GM18511 (cell line): ENCODE measurements at regions not wholly inside any gene's neighbourhood (a gene's known extent, or its start where the extent isn't known, plus 50 kb on each side); places are given as distances from the start of the nearest gene placed in this dataset.
"Not testable (repeated sequence)": the region's sequence is repeated elsewhere in the genome, so short reads cannot be mapped to it uniquely, and the experiment has no call there.

Experiments
- ATAC-seq: cut with Tn5 transposase; IDR thresholded peaks from one replicate; pipeline ENCODE4 v1.9.1; 2021; ENCODE audit warnings: mild to moderate bottlenecking, moderate library complexity; ENCODE audit not compliant: unreplicated experiment

GRCh38 chr10:5268743-5269142, 72.1 kb downstream of the AKR1C4 start:
- no peak for ATAC-seq

DNA sequence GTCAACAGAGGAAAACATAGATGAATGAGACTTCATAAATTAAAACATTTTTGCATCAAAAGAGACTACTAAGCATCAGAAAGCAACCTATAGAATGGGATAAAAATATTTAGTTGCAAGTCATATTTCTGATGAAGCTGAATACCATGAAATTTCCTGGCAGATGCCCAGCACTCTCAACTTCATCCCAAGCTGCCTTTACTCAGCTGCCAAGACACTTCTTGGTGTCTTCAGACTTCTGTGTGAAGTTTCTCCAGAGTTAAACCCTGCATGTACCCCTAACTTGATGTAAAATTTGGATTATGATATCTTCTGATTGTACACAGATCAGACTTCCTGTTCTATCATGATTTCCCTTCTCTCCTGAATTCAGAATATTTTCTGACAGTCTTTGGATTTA, 73.2 kb downstream of the AKR1C4 start:
- no peak for ATAC-seq

GRCh38 chr10:5271526-5271925, 74.9 kb downstream of the AKR1C4 start:
- no peak for ATAC-seq

- no peak for ATAC-seq
These were observed 75.6 kb downstream of the AKR1C4 start for GRCh38 chr10:5272065-5272803.

DNA sequence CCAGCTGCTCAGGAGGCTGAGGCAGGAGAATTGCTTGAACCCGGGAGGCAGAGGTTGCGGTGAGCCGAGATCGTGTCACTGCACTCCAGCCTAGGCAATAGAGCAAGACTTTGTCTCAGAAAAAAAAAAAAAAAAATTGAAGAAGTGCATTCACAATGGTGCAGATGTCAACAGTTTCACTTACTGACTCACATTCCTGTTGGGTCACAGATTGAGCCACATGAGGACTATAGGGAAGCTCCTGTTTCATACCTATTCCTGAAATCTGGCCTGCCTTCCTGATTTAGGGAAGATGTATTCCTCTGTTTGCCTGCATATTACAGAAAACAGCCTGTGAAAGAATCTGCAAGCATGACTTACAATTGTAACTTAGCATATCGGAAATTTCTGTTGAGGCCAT, 78.2 kb downstream of the AKR1C4 start:
- no peak for ATAC-seq

DNA sequence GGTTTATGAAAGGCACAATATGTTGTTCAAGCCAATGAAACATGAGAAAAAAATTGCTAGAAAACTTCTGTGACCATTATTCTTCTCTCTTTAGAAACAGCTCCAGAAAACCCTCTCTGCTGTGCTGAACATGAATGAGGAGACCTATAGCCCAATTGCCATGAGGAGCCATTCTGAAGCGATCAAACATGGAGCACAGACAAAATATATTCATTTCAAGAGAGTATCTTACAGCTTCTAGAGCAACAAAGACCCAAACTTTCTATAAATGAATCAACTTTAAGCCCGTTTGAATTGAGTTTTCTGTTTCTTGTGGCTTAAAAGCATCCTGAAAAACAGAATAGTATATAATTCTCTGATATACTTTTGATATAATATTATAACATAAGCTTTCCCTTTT, 83.4 kb upstream of the UCN3 start:
- no peak for ATAC-seq

GRCh38 chr10:5282137-5282536, 82.6 kb upstream of the UCN3 start:
- ATAC-seq = no peak

DNA sequence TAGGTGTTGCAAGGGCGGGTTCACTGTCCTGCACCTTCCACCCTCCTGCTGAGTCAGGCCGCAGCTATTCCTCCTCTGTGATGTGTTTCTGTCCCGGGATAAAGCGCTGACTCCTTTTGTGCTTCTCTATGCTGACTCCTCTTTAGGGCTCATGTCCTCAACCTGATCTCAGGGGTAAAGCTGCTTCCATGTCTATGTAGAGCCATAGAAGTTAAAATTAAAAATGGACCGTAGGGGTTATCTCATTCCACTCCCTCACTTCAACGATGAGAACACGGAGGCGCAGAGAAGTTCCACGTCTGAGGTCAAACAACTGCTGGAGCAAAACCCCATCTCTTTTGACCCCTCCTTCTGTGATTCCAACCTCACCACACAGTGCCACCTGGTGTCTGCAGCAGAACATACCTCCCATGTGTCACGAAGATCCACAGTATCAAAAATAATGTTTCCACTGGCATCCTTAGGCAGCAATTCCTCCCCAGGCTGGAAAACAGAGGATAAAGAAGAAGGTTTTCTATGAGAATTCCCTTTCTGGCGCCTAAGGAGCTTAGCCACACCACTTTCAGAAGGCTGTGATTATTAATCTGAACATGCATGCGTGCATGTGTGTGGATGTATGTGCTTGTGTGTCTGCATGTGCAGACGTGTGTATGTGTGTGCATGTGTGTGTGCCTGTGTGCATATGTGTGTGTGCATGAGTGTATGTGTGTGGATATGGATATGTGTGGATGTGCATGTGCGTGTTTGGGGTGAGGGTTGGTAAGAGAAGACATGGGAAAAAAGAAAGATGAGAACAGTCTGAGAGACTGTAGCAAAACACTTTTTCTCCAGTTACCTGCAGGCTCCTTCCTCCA, 81.2 kb upstream of the UCN3 start:
- peak; percentile 88 for ATAC-seq

DNA sequence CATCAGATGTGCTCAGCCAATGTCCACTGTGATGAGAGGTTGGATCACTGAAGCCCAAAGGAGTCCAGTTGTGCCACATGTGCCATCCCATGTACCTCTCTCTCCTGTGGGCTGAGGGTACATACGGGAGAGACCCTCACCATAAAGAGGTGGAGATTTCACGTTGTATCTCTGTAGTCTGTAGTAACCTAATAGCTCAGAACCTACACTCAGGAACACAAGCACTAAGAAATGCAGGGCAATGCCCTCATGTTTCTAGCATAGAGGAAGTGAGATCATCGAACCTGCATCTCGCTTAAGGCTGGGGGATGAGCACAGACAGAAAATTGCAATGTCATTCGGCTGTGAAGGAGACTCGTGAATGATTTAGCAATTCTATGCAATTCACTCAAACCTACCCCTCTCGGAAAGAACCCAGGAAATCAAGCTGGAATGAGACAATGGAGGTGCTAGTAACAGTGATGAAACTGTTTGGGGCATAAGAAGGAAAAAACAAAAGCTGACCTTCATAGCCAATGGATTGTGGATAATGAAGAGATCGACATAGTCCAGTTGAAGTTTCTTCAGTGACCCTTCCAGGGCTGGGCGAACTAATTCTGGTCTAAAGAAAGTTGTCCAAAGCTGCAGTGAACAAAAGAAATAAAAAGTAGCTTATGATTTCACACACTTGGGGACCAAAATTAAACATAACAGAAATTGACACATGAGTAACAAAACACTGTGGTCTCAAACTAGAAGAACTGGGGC, 80.3 kb upstream of the UCN3 start:
- peak; percentile 88 for ATAC-seq

DNA sequence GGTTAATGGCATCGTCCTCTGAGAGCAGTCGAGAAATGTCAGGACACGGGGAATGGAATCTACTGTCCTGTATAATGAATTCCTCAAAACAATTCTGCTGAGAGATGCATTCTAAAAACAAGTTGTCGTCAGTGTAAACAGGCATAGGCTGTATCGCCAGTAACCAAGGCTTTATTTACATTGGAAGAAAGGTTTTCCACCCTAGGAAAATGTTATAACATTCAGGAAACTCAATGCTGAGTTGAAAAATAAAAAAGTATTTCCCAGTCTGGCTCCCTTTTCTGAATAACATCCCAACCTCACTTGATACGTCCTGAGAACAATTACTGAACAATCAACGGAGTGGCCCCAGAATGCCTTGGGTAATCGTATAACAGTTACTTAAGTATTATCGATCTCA, 79.6 kb upstream of the UCN3 start:
- ATAC-seq = no peak

- ATAC-seq = no peak
These were observed 76.4 kb upstream of the UCN3 start for GRCh38 chr10:5288359-5288758.

DNA sequence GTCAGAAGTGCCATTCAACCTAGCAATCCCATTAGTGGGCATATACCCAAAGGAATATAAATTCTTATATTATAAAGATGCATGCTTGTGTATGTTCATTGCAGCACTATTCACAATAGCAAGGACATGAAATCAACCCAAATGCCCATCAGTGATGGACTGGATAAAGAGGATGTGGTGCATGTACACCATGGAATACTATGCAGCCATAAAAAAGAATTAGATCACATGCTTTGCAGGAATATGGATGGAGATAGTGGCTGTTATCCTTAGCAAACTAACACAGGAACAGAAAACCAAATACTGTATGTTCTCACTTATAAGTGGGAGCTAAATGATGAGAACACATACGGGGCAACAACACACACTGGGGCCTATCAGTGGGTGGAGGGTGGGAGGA, 75.5 kb upstream of the UCN3 start:
- ATAC-seq = not testable (repeated sequence)

GRCh38 chr10:5291501-5292195, 73.1 kb upstream of the UCN3 start:
- ATAC-seq = no peak

- ATAC-seq = no peak
These were observed 72.5 kb upstream of the UCN3 start for GRCh38 chr10:5292196-5292735.

GRCh38 chr10:5292970-5293369, 71.8 kb upstream of the UCN3 start:
- ATAC-seq = not testable (repeated sequence)

- peak; percentile 58 for ATAC-seq
These were observed 70.8 kb upstream of the UCN3 start for GRCh38 chr10:5293691-5294550.

DNA sequence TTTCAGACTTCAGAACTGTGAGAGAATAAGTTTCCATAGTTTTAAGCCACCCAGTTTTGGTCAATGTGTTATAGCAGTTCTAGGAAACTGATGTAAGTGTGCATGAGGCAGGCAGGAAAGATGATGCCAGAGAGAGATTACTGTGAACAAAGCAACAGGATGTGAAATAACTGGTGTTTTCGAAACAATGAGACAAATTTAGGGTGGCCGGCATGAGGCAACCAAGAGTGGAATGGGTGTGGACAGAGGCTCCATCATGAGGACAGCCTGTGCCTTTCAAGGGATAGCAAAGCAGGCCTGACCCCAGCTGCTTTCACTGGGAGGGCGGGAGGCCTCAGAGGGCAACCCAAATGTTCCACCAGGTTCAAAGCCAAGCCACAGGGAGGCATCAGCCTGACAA, 67.3 kb upstream of the UCN3 start:
- no peak for ATAC-seq

DNA sequence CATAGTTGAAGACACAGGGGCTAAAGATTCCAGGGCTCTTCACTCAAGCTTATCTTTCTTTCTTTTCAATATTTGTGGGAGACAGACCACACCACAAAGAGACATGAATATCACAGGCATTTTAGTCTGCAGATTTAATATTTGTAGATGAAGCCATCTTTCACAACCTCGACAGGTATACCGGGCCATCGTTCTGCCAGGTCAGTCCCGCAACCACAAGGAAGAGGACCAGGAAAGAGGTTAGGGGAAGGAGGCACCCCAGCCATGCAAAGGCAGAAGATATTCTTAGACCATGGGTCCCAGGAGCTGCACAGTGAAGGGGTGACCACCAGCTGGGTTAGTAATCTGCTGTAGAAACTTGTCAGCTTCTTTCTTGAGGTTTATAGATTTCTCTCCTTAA, 66.8 kb upstream of the UCN3 start:
- ATAC-seq = no peak

DNA sequence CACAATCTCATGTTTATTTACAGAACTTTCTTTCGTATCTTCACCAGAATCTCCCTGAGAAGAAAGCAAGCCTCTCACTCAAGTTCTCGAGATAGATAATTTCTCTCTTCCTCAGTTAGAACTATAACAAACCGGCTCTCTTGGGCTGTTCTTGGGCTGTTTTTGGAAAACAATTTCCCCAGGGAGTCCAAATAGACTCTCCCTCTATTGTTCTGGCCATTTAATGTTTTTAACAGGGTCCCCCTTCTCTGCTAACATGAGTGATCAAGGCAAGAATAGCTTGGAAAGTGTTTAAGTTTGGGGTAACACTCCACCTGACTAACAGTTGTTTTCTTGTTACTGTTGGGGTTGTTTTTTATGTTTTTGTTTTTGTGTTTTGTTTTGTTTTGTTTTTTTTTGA, 64.8 kb upstream of the UCN3 start:
- no peak for ATAC-seq

DNA sequence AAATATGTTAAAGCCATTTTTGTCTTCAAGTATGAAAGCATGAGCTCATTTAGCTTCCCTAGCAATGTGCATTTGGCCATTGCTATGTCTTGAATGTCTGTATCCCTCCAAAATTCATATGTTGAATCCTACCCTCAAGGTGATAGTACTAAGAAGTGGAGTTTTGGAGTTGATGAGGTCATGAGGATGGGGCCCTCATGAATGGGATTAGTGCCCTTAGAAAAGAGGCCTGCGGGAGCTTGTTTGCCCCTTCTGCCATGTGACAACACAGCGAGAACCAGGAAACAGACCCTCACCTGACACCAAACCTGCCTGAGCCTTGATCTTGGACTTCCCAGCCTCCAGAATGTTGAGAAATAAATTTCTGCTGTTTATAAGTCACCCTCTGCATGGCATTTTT, 61.3 kb upstream of the UCN3 start:
- ATAC-seq = no peak
